ENCODE measurements at regions not wholly inside any gene's neighbourhood (a gene's known extent, or its start where the extent isn't known, plus 50 kb on each side); places are given as distances from the start of the nearest gene placed in this dataset.
"Not testable (repeated sequence)": the region's sequence is repeated elsewhere in the genome, so short reads cannot be mapped to it uniquely, and the experiment has no call there.

GRCh38 chr1:3996846-3997705 lies 97.0 kb upstream of the C1orf174 start:
- no peaks in the 10 kb centered on the region for H3K4me1 ChIP-seq
- TF ChIP-seq, protein P1, sequence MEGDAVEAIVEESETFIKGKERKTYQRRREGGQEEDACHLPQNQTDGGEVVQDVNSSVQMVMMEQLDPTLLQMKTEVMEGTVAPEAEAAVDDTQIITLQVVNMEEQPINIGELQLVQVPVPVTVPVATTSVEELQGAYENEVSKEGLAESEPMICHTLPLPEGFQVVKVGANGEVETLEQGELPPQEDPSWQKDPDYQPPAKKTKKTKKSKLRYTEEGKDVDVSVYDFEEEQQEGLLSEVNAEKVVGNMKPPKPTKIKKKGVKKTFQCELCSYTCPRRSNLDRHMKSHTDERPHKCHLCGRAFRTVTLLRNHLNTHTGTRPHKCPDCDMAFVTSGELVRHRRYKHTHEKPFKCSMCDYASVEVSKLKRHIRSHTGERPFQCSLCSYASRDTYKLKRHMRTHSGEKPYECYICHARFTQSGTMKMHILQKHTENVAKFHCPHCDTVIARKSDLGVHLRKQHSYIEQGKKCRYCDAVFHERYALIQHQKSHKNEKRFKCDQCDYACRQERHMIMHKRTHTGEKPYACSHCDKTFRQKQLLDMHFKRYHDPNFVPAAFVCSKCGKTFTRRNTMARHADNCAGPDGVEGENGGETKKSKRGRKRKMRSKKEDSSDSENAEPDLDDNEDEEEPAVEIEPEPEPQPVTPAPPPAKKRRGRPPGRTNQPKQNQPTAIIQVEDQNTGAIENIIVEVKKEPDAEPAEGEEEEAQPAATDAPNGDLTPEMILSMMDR (IDR thresholded peaks at IDR 0.05) = no peak
- TF ChIP-seq POLR2A (IDR thresholded peaks at IDR 0.05) = no peak
- 89 to 91% methylated on average over 15 of the region's 15 CpGs for WGBS, 2 donors
- H3K27me3 ChIP-seq = no peaks in the 10 kb centered on the region
- DNase-seq = no peak
- no peak overlapping the region for H3K27ac ChIP-seq
- no peaks in the 10 kb centered on the region for H3K9me3 ChIP-seq
- no peak overlapping the region for H3K4me3 ChIP-seq (replicated peaks in 1 of 3)
- no peaks in the 10 kb centered on the region for H3K36me3 ChIP-seq
- intact Hi-C loops (cut with DNase I) = no loop called here

DNA sequence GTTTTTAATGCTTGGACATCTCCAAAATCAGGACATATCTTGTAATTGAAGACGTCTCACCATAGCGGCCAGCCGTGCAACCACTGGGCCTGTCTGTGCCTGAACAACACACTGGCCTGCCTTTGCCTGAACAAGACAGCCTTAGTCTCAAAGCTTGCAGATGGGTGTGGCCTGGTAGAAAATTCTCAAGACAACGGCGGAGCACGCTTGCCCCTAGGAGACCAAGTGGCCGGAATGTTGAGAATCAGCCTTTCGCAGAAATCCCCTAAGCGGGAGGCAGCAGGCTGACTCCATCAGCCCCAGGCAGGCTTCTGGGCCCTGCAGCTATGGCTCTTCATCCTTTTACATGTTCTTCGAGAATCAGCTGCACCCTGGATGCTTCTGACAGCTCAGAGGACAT lies 98.0 kb upstream of the C1orf174 start:
- no peak for DNase-seq
- Histone ChIP-seq H3K4me3 (replicated peaks in 1 of 3) (no peak overlapping the region), H3K4me1 (no peaks in the 10 kb centered on the region), H3K27ac (no peak overlapping the region), H3K9me3 (no peaks in the 10 kb centered on the region), H3K36me3 (no peaks in the 10 kb centered on the region), H3K27me3 (no peaks in the 10 kb centered on the region)
- intact Hi-C loops (cut with DNase I) = no loop called here
- TF ChIP-seq POLR2A (IDR thresholded peaks at IDR 0.05) = no peak
- TF ChIP-seq, protein P1 (IDR thresholded peaks at IDR 0.05) = no peak
- WGBS, 2 donors = 78 to 85% methylated on average over 6 to 10 of the region's 10 CpGs

DNA sequence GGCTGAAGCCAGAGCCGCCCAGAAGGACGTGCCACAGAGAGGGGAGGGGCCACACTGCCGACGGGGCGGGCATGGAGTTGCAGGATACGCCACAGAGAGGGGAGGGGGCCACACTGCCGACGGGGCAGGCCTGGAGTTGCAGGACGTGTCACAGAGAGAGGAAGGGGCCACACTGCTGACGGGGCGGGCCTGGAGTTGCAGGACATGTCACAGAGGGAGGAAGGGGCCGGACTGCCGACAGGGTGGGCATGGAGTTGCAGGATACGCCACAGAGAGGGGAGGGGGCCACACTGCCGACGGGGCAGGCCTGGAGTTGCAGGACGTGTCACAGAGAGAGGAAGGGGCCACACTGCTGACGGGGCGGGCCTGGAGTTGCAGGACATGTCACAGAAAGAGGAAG lies 99.4 kb upstream of the C1orf174 start:
- H3K9me3 ChIP-seq; intact Hi-C loops (cut with DNase I); H3K4me1 ChIP-seq; H3K4me3 ChIP-seq (replicated peaks in 1 of 3); H3K27me3 ChIP-seq; DNase-seq; H3K36me3 ChIP-seq; H3K27ac ChIP-seq: not testable (repeated sequence)
- WGBS, 2 donors = 38% methylated on average over 11 to 17 of the region's 19 CpGs

GRCh38 chr1:3999941-4000735 lies 100.1 kb upstream of the C1orf174 start:
- no peaks in the 10 kb centered on the region for H3K4me1 ChIP-seq
- intact Hi-C loops (cut with DNase I) = no loop called here
- no peak for TF ChIP-seq POLR2A (IDR thresholded peaks at IDR 0.05)
- TF ChIP-seq, protein P1 (IDR thresholded peaks at IDR 0.05) = no peak
- DNase-seq = no peak
- H3K36me3 ChIP-seq = no peaks in the 10 kb centered on the region
- 73 to 75% methylated on average over 16 to 20 of the region's 21 CpGs for WGBS, 2 donors
- no peak overlapping the region for H3K27ac ChIP-seq
- no peaks in the 10 kb centered on the region for H3K9me3 ChIP-seq
- H3K4me3 ChIP-seq (replicated peaks in 1 of 3) = no peak overlapping the region
- no peaks in the 10 kb centered on the region for H3K27me3 ChIP-seq

DNA sequence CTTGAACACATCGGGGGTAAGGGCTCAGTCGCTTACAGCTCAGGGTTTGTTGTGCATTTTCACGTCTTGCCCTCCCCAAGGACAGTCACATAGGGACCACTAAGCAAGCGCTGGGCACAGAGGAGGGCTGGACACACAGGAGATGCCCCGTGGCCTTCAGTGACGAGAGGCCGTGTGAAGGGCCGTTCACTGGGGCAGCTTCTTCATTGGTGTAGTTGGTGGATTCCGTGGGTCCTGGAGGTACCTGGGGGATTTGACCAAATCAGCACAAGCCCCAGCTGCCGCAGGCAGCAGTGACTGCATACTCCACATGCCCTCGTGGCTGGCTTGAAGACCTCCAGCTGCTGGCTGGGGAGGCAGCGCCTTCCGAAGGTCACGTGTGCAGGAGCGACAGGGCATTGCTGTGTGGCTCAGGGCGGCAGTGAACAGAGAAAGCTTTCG lies 100.8 kb upstream of the C1orf174 start:
- no peak for DNase-seq
- TF ChIP-seq POLR2A (IDR thresholded peaks at IDR 0.05) = no peak
- TF ChIP-seq, protein P1 (IDR thresholded peaks at IDR 0.05) = no peak
- intact Hi-C loops (cut with DNase I) = no loop called here
- Histone ChIP-seq H3K27ac (no peak overlapping the region), H3K4me1 (no peaks in the 10 kb centered on the region), H3K4me3 (replicated peaks in 1 of 3) (no peak overlapping the region), H3K36me3 (no peaks in the 10 kb centered on the region), H3K27me3 (no peaks in the 10 kb centered on the region), H3K9me3 (no peaks in the 10 kb centered on the region)
- WGBS, 2 donors = 79 to 86% methylated on average over 9 to 17 of the region's 17 CpGs

All from thyroid gland (tissue), 4 donors.